HG02981 (cell line): ENCODE measurements at regions not wholly inside any gene's neighbourhood (a gene's known extent, or its start where the extent isn't known, plus 50 kb on each side); places are given as distances from the start of the nearest gene placed in this dataset.
"Not testable (repeated sequence)": the region's sequence is repeated elsewhere in the genome, so short reads cannot be mapped to it uniquely, and the experiment has no call there.

ENCODE experiments used
- ATAC-seq: cut with Tn5 transposase; IDR thresholded peaks from one replicate; pipeline ENCODE4 v1.9.1; 2021; ENCODE audit warnings: mild to moderate bottlenecking, moderate library complexity; ENCODE audit not compliant: unreplicated experiment

DNA sequence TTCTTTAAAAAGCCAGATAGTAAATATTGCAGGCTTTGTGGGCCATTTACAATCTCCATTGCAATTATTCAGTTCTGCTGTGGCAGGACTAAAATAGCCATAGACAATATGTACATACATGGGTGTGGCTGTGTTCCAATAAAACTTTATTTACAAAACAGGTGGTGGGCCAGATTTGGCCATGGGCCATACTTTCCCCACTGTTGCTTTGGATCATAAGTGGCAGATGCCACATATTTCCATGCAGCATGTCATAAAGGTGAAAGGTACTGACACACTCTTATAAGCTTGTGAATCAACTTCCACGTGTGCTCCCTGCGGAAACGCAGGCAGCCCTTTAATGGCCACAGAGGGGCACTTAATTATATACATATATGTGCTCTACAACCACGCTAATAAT is 244.4 kb upstream of the FOXN3 start:
- no peak for ATAC-seq

- not testable (repeated sequence) for ATAC-seq
Observed at GRCh38 chr14:89660625-89661233, 243.7 kb upstream of the FOXN3 start.

DNA sequence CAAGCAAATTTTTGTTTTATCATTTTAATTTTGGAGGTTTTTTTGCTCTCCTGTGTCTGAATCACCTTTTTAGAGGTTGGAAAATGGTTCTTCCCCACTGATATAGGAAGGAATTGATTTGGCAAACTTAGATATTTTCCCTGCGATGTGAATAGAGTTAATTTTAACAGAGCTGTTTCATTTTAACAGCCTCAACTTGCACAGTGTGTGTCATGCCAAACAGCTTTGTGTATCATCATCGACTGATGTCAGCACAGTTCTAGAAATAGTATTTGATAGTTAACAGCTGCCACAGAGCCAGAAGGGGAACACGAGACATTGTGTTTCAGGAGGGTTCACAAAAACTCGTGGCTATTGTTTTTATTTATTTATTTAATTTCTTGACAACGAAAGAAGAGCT is 243.1 kb upstream of the FOXN3 start:
- ATAC-seq, result no peak

DNA sequence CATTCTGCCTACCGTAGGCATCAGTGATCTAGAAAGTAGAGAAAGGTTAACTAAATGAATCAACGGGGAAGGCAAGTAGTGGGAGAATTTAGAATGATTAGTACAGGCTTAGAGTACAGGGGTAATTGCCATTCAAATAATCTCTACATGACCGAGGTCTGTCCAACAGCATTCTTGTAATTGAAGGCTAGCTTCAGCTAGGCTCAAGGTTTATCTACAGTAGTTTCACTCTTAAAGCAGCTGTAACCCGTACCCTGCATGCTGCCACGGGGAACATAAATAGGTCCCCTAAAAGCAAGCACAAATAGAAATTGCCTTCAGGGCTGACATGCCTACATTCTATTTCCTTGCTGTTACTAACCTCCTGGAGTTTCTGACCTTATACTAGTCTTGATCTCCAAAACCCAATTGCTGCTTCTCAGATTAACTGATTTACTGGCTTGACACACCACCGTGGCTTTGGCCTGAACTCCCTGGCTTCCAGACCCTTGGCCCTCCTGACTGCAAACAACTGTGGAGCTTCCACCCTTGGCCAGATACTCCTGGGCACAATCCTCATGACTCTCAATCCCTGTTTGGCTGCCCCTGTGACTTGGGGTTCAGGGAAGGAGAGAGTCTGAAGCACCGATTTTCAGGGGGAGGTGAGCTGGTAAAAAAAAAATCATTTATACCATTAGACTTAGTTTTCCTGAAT is 242.1 kb upstream of the FOXN3 start:
- ATAC-seq, result no peak

DNA sequence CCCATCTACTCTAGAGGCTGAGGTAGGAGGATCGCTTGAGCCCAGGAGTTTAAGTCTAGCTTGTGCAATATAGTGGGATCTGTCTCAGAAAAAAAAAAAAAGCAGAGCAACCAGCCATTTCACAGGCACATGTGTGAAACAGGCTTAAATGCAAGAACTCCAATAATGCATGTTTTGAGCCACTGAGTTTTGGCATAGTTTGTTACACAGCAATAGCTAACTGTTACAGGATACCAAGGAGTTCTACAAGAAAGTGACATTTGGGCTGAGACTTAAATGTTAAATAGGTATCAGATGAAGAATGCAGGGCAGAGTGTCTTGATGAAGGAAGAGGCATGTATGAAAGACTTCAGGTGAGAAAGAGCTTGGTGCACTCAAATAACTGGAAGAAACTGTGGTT is 240.0 kb upstream of the FOXN3 start:
- no peak for ATAC-seq

- no peak for ATAC-seq
Observed at GRCh38 chr14:89654998-89655397, 238.0 kb upstream of the FOXN3 start.

- ATAC-seq, result no peak
Observed at GRCh38 chr14:89652352-89652751, 235.3 kb upstream of the FOXN3 start.

- no peak for ATAC-seq
Observed at GRCh38 chr14:89651805-89652204, 234.8 kb upstream of the FOXN3 start.

GRCh38 chr14:89650077-89650978 is 233.3 kb upstream of the FOXN3 start:
- no peak for ATAC-seq

GRCh38 chr14:89649451-89650075 is 232.5 kb upstream of the FOXN3 start:
- no peak for ATAC-seq

DNA sequence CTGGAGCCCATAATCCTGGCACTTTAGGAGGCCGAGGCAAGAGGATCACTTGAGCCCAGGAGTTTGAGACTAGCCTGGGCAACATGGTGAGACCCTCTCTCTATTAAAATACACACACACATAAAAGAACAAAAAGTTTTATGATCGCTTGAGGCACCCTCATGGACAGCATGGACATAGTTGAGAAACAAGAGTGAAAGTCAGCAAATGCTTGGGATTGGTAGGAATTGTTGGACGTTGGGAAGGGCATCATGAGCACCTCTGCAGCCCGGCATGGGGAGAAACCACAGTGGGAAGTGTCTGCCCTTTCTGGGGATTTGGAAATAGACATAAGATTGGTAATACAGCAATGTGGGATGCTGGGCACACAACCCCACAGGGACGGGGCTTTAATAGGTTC is 231.9 kb upstream of the FOXN3 start:
- ATAC-seq, result no peak

GRCh38 chr14:89648510-89648909 is 231.5 kb upstream of the FOXN3 start:
- ATAC-seq, result no peak

DNA sequence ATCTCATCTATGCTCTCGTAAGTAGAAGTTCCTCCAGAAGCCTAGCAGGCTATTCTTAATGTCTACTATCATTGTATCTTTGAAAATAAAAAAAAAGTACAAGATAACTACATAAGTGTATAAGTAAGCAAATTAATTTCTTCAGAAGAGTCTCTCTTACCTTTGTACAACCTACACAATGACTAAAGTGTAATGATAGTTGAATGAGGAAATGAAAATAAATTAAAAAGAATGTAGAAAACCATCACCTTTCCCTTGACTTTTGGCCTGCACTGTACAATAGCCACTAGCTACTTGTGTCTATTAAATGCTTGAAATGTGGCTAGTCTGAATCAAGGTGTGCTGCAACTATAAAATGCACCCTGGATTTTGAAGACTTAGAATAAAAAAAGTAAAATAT is 229.9 kb upstream of the FOXN3 start:
- ATAC-seq, result no peak

DNA sequence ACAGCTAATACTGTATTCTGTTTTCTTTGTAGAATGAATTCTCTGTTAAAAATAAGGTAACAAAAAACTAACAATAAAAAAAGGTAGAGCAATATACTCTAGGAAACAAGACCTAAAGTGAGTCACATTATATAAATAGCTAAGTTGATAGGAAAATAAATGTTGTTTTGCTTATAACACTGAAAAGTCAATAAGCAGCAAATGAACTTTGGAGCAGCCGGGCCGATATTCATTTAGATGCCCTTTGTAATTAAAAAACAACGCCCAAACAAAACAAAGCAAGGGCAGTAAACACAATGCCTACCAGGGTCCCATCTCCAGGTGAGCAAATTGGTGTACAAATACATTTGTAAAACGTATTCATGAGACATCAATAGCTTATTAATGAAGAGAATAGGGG is 227.6 kb upstream of the FOXN3 start:
- ATAC-seq, result no peak

- ATAC-seq, result peak; percentile 97
Observed at GRCh38 chr14:89641495-89642175, 224.6 kb upstream of the FOXN3 start.

DNA sequence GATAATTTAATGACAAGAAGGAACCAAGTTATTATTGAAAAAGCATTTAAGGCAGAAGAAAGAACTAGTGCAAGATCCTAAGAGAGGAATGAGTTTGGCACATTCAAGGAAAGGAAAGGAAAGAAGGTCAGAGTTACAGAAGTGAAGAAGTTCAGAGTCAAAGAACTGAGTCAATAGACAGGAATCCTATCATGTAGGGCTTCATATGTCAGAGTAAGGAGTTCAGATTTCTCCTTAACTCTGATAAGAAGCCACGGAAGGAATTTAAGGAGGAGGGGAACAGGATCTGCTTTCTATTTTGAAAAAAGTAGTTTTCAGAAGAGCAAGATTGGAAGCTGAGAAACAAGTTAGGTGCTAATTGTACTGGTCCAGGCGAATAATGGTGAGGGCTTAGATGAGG is 223.1 kb upstream of the FOXN3 start:
- ATAC-seq, result no peak

DNA sequence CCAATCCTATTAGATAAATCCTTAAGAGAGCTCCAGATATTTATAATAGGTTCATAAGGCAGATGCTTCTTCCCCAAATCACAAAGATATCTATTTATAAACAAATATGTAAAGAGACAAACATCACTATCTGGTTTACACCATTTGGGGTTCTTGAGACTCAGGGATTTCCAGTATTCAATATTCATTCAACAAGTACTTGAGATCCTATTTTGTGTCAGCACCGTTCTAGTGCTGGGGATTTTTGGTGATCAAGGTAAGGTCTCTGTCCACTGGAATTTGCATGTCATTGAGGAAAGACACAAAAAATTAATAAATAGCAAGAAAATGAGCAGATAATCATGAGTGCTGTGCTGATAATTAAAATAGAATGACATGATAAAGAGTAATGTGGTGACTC is 222.7 kb upstream of the FOXN3 start:
- no peak for ATAC-seq

GRCh38 chr14:89638891-89639290 is 221.9 kb upstream of the FOXN3 start:
- ATAC-seq, result no peak

GRCh38 chr14:89637581-89637980 is 220.5 kb upstream of the FOXN3 start:
- no peak for ATAC-seq

GRCh38 chr14:89635615-89636014 is 218.6 kb upstream of the FOXN3 start:
- no peak for ATAC-seq

DNA sequence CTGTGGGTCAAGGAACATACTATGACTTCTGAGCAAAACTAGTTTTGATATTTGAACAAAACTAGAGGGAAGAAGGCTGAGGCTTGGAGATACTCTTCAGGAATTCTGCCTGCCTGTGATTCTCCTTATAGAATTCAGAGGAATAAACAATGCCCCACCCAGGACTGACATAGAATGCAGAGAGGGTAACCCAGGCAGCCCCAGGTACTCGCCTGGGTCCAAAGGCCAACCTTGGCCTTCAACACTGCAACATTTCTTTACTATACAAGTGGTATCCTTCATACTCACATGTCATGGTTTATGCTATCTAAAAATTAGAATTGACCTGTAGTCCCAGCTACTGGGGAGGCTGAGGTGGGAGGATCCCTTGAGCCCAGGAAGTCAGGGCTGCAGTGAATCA is 217.0 kb upstream of the FOXN3 start:
- no peak for ATAC-seq
